Activated CD4-positive, alpha-beta T cell treated with anti-CD3 and anti-CD28 coated beads, Interleukin-2, amount 50 U/mL, for 16 hours (primary cell): ENCODE measurements at regions not wholly inside any gene's neighbourhood (a gene's known extent, or its start where the extent isn't known, plus 50 kb on each side); places are given as distances from the start of the nearest gene placed in this dataset.

Experiments used
- DNase-seq: peaks from one replicate; pipeline ENCODE4 v3.0.0-alpha.2; 2020

- DNase-seq, result no peak
Observed at GRCh38 chr13:48892688-48893075, 83.0 kb upstream of the FNDC3A start.

GRCh38 chr13:48896312-48896711 lies 79.4 kb upstream of the FNDC3A start:
- DNase-seq, result no peak

GRCh38 chr13:48901781-48902180 lies 73.9 kb upstream of the FNDC3A start:
- no peak for DNase-seq

GRCh38 chr13:48902368-48902767 lies 73.3 kb upstream of the FNDC3A start:
- no peak for DNase-seq

- DNase-seq, result no peak
Observed at GRCh38 chr13:48904668-48905290, 70.9 kb upstream of the FNDC3A start.

- DNase-seq, result no peak
Observed at GRCh38 chr13:48906200-48906599, 69.5 kb upstream of the FNDC3A start.

- no peak for DNase-seq
Observed at GRCh38 chr13:48908381-48909055, 67.2 kb upstream of the FNDC3A start.

- no peak for DNase-seq
Observed at GRCh38 chr13:48909056-48909389, 66.7 kb upstream of the FNDC3A start.

GRCh38 chr13:48910686-48911085 lies 65.0 kb upstream of the FNDC3A start:
- no peak for DNase-seq

- DNase-seq, result no peak
Observed at GRCh38 chr13:48919751-48920150, 56.0 kb upstream of the FNDC3A start.

GRCh38 chr13:48920730-48921129 lies 55.0 kb upstream of the FNDC3A start:
- no peak for DNase-seq

- DNase-seq, result no peak
Observed at GRCh38 chr13:48923376-48923775, 52.3 kb upstream of the FNDC3A start.

GRCh38 chr13:48925001-48925400 lies 50.7 kb upstream of the FNDC3A start:
- DNase-seq, result no peak
